ENCODE measurements at regions not wholly inside any gene's neighbourhood (a gene's known extent, or its start where the extent isn't known, plus 50 kb on each side); places are given as distances from the start of the nearest gene placed in this dataset.
A peak's percentile ranks its signal among the peaks of the same experiment; 100 is the strongest.

DNA sequence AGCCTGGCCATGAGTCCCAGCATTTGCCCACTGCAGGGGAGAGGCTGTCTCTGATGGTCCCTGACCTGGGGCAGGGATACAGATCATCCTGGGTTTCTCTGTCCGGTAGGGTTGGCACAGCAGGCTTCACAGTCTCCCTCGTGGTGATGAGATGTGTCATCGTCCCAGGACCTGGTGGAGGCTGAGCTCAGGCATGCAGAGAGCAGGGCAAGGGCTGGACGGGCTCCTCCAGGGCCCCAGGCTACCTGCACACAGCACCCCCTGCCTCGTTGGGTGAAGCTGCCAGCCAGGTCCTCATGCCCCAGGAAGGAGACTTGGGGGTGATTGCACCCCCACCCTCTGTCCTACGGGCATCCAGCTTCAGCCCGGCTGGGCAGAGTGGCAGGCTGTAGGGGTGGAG, 155.8 kb upstream of the GSE1 start:
- no peak for DNase-seq (ENCODE audit: low read depth in 3 of 3)

DNA sequence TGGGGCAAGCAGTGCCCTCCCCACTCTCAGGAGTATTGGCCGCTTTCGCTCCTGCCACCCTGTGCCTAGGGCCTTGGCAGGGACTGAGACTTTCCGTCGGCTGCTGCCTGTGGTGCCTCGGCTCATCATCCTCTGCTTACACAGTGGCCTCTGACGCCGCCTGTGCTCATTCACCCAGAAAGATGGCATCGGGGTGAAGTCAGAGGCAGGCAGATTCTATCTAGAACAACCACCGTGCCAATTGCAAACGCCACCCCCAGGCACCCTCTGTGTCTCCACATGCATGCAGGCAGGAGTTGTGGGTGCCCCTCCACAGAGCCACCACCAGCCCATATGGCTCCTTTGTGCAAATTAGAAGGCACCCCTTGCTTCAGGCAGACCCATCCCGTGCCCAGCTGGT, 154.2 kb upstream of the GSE1 start:
- DNase-seq (ENCODE audit: low read depth in 3 of 3): no peak

DNA sequence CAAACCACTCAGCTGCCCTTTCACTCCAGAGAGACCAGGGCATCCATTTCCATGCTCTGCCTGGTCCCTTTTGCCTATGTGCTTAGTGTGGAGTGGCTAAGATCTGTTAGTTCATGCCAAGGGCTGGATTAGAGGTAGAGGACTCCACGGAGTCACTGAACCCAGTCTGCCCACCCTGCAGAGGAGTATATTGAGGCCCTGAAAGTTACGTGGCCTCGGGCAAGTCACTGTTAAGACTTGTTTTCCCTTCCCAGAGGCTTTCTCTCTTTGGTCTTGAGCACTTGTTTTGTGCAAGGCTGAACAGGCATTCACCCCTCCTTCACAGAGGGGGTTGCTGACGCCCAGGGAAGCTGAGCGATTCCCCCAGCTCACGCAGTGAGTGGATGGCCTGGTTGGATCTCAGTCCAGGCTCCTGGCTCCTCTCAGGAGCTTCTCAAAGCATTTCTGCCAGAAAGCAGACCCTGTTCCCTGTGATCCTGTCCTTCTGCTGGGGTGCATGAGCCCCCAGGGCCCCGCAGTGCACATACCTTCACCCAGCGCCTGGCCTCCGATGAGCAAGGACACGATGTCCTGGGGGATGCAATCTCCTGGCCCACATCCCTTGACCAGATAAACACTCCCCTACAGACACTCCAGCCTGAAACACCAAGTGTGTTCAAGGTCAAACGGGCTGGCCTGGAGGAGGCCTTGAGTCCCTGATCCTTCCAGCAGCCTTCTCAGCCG, 153.4 kb upstream of the GSE1 start:
- no peak for DNase-seq (ENCODE audit: low read depth in 3 of 3)

DNA sequence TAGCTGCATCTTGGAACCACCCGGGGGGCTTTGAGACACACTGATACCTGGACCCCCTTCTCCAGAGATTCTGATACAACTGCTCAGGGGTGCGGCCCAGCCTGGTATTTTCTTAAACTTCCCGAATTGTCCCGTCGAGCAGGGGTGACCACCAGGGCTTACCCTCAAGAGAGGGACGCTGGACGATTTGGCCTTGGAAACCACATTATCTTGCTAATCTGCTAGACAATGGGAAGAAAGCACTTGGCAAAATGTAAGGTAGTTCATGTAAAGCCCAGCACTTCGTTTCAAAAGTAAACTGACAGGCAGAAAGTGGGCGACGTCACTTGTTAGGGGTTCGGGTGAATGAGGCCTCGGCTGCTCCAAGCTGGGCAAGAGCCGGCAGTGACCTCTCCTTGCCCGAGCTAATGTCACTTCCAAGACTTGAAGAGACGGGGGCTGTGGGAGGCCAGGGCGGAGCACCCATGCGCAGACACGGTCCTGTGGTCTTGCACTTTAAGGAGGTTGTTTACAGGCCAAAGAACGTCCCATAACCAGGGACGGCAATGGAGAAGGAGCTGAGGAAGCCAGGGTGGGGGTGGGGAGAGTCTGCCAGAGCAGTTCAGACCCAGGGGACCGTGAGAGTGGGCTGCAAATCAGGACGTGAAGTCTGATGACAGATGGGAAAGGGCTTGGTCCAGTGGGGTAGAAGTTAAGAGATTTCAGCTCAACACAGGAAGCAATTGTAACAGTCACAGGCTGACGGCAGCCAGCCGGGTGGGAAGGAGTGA, 152.7 kb upstream of the GSE1 start:
- DNase-seq (ENCODE audit: low read depth in 3 of 3): no peak

DNA sequence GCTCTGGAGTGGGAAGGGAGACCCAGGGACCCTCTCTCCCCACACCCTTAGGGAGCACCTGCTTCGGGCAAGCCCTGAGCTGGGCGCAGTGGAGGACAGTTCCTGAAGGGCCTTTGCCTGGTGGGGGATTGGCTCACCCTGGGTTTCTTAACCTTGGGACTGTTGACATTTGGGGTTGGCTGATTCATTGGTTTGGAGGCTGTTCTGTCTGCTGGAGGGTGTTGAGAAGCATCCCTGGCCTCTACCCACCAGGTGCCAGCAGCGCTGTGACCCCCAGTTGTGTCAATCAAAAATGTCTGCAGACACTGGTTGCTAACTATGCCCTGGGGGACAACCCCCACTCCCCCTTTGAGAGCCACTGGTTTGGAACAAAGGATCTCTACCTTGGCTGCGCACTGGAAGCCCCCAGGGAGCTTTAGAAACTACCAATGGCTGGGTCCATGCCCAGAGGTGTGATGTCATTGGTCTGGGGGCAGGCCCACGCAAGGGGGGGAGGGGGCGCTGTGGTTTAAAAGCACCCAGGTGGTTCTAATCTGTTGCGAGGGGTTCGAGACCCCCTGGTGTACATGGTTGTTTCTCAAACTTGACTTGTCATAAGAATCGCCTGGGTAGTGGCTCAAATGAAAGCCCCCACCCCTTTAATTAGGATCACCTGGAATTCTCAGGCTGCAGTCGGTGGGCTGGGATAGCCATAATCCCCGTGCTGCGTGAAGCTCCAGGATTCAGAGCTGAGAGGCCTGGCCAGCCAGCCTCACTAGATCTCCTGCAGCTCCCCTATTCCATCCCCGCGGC, 151.9 kb upstream of the GSE1 start:
- DNase-seq (ENCODE audit: low read depth in 3 of 3): no peak

DNA sequence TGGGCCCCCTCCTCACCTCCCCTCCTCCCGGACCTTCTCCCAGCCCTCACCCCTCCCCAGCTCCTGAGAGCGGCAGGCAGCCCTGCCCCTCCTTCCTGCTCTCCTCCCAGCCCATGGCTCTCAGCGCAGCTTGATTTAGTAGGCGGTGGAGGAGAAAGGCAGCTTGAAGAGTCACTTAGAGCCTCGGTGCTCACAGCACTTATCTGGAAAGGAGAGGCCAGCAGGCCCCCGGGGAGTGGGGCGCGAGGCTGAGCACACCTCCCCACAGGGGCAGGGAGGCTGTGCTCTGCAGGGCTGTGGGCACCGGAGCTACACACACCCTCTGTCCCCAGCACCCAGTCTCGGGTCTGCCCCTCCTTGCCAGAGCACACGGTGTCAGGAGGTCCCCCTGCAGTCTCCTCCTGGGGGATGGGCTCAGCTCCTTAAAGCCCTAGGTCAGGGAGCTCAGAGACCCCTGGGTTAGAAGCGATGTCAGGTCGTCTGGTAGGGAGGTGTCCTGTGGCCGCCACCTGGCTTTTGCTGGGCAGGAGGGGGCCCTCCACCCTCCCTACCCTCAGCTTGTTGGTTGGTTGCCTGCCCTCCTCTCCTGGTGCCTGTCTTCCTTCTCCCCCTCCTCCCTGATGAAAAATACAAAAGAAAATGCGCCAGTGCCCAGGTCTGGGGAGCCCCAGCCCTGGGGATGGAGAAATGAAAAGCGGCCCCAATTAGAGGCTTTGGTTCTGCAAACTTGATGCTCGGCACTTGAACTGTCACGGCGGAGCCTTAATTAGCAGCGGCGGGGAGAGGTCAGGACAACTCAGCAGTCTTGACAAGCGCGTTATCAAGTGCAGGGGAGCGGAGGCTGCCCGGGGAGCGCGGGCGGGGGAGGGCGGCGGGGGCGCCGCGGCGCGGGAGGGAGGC, 151.1 kb upstream of the GSE1 start:
- peak; percentile 13 to 29 (median 21) for DNase-seq (ENCODE audit: low read depth in 3 of 3)

DNA sequence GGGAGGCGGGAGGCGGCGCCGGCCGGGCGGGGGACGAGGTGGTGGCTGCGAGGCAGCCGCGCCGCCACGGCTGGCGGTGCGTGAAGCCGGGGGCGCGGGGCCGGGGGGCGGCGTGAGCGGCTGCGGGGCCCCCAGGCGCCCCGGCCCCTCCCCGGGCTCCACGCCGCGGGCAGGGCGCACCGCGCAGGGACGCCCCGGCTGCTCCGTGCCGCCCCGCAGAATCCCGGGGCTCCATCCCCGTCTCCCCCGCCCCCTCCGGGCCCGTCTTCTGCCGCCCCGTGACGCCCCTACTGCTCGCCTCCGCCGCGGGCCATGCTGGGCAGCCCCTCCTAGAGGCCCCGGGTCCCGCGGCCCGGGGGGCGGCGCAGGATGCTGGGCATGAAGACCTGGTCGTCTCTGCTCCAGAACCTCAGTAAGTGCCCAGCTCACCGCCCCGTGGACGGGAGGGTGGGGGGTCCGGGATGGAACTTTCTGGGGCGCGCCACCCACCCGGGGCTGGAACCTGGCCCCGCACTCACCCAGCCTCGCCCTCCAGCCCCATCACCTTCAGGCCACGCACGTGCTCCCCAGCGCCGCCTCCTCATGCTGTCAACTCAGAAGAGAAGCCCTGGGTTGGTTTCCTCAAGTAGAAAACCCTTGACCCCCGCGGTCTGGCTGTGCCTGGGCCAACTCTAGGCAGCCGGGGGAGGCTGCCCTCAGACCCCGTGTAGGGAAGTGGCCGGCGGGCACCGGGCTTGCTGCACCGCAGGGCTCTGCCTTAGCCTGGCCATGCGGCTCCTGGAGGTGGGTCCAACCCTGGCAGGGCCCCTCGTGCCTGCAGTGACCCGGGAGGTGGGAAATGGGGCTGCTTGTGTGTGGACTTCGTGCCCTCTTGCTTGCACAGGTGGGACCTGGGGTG, 150.2 kb upstream of the GSE1 start:
- DNase-seq (ENCODE audit: low read depth in 3 of 3): no peak

DNA sequence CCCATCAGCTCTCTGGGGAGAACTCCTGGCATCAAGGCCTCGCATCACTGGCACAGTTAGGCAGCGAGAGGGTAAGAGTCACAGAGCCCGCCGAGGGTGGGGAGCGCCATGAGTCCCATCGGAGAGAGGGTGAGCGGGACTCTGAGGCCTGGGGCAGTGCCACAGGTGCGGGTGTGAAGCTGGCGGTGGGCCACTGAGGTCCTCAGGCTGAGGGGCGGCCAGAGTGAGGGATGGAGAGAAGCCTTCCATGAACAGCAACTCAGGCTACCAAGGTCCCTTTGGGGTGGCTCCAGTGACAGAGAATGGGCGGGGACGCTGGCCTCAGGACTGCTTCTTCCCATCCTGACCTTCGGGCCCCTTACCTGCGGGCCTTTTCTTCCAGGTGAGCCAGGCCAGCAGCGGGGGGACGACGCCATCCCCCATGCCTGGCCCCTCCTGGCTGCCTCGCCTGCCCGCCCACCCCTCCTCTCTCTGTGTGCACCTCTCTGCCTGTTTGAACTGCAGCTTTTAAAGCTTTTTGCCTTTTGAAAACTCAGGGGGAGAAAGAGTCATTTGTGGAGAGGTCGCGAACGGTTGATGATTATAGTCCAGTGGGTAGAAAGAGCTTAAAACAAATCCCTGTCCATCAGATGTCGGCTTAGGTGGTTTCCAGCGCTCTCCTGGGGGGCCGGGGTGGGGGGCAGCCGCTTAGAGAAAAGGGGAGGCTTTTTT, 149.3 kb upstream of the GSE1 start:
- no peak for DNase-seq (ENCODE audit: low read depth in 3 of 3)

DNA sequence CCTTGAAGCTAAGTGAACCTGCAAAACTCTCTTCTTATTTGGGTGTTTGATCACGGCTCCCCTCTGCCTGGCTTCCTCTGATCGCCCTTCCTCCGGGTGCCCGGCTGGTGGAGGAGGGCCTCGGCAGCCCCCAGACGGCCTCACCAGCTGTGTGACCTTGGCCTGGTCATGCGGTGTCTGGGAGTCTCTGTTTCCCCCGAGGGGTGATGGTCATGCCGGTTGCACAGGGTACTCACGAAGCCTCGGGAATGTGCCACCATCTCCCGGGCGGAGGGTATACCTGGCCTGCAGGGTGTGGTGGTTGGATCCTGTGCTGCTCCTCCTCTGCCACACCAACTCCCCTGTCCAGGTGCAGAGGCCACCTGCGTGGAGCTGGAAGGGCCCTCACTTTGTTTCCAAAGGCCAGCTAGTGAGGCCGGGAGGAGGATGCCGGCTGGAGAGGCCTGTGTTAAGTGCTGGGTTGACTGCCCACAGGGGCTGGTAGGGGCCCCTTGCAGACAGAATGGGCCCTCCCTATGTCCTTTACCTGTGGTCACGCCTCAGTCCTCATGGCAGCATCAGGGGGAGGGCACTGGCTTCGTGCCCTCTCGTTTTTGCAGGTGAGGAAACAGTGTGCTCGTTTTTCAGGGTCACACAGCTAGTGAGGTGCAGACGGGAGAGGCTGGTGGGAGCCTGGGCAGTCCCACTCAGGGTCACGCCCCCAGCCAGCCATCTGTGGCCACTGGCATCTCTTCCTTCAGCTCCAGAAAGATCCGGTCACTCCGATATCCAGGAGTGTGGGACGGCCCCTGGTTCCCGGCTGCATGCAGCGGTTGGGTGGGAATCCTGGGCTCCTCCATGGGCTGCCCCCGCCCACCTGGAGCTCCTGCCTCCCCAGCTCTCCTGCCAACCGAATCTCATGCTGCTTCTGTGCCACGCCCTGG, 148.5 kb upstream of the GSE1 start:
- DNase-seq (ENCODE audit: low read depth in 3 of 3): no peak

DNA sequence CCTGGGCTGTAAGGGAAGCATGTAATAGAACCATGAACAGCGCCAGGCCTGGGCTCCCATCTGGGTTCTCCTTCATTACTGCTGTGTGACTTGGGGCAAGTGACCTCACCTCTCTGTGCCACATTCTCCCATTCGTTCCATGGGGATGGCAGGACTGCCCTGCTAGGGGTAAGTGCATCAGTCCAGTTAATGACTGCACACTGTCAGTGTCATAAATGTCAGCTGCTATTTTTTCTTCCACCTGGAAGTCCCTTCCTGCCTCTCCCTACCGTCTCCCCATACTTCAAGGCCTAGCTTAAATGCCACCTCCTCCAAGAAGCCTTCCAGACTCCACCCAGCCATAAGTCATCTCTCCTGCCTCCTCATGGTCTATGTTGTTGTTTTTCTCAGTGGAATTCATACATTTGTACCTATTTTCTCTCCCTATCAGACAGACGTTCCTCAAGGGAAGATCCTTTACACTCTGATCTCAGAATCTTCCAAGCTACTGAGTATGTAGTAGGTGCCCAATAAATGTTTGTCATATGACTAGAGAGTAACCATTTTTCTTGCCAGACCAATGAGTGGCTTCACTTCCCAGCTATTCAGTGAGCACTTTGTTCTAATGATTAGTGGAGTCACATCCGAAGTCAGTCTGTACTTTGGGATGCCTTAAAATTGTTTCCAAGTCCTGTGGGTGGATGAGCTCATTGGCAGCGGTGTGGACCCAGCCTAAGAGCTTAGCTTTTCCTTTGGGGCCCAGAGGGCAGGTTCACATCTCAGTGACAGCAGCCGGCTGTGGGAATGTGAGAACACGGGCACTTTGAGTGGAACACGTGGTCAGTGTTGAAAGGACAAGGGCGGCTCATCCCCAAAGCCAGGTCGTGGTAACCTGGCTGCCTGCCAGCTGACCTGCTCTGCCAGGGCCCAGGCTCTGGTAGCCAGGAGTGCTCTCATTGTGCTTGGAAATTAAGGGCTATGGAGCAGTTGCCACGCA, 147.5 kb upstream of the GSE1 start:
- no peak for DNase-seq (ENCODE audit: low read depth in 3 of 3)

DNA sequence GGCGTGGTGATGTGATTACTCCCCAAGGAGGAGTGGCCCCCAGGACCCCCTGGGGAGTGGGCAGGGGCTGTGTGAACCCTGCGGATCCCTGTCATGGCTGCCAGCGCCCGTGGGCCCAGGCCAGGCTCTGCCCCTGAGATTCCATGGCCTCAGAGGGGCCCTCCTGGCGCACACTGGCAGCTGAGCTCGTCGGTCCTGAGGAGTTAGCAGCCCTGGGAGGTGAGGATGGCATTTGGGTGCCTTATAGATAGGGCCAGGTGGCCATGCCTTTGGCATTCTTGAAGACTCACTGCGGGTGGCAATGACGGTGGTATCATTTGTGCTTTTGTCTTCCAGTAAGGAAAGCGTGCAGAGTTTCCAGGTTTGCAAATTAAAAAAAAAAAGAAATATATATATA, 146.8 kb upstream of the GSE1 start:
- no peak for DNase-seq (ENCODE audit: low read depth in 3 of 3)

DNA sequence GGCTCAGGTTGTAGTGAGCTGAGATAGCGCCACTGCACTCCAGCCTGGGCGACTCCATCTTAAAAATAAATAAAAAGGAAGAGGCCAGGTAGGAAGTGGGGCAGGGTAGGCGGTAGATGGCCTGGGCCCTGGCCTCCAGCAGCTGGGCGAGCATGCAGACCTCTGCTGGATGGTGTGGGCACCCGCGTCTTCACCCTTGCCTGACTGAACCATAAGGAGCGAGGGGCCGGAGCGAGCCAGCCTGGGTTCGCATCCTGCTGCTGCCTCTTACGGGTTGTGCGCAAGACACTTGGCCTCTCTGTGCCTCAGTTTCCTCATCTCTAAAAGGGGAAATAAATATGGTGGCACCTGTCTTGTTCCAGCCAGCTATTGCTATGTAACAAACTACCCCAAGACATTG, 146.1 kb upstream of the GSE1 start:
- no peak for DNase-seq (ENCODE audit: low read depth in 3 of 3)

DNA sequence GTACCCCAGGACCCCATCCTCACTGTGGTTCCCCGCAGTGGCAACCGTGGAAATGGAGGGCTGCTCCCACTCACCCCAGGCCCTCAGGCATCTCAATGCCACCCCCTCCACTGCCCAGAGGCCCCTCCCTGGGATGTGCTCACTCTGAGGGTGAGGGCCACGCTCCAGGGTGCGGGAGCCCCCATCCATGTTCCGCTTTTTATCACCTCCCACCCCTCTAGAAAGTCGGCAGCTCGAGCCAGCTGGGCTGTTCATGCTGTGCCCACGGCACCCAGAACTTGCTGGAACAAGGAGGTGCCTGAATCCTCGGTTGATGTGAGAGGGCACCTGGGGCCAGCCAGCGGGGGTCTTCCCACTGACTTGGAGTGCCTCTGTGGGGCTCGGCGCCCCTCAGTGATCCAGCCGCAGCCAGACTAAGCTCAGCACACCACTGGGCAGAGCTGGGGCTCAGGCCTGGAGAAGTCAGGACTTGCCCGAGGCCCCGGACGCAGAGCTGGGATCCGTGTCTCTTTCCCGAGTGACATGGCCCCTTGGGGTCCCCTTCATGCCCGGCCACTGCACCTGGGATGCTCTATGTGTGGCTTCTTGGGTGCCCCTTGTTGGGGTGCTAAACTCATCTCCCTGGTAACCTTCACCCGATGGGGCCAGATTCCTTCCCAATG, 143.1 kb upstream of the GSE1 start:
- DNase-seq (ENCODE audit: low read depth in 3 of 3): no peak

DNA sequence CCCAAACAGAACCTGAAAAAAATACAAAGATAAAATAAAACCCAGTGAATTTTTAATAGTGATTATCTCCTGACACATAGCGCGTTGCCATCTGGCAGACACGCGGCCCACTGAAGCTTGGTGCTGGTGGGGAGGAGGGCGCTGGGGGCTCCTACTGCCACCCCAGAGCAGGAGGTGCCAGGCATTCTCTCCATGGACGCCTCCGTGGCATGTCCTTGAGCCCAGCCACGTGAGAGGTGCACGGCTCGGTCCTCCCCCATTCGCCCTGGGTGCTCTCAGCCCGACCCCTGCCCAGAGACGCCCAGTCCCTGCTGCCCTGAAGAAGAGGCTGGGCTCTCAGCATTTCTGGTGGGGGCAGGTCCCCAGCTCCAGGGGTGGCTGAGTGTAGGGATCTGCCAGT, 142.2 kb upstream of the GSE1 start:
- DNase-seq (ENCODE audit: low read depth in 3 of 3): no peak

DNA sequence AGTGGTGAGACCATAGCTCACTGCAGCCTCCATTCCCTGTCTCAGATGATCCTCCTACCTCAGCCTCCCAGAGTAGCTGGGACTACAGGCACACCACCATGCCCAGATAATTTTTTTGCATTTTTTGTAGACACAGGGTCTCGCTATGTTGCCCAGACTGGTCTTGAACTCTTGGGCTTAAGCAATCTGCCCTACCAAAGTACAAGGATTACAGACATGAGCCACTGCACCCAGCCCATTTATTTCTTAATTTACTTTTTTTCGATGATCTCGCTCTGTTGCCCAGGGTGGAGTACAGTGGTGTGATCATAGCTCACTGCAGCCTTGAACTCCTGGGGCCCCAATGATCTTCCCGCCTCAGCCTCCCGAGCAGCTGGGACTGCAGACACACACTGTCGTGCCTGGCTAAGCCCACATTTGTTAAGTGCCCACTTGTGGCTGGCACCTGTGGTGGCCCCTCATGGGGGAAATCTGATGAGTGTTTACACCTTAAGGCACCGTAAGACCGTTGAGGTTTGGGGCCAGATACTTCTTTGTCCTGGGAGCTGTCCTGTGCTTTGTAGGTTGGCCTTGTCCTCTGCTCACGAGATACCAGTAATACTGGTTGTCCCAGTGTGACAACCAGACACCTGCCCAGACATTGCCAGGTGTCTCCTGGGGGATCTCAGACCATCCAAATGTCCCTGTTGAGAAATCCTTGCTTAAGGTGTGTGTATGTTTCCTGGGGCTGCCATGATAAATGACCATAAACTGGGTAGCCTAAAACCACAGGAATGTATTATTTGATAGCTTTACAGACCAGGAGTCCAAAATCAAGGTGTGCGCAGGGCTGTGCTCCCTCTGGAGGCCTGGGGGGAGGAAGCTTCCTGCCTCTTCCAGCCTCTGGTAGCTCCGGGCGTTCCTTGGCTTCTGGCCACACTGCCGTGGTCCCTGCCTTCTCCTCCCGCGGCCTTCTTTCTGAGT, 141.4 kb upstream of the GSE1 start:
- DNase-seq (ENCODE audit: low read depth in 3 of 3): no peak

DNA sequence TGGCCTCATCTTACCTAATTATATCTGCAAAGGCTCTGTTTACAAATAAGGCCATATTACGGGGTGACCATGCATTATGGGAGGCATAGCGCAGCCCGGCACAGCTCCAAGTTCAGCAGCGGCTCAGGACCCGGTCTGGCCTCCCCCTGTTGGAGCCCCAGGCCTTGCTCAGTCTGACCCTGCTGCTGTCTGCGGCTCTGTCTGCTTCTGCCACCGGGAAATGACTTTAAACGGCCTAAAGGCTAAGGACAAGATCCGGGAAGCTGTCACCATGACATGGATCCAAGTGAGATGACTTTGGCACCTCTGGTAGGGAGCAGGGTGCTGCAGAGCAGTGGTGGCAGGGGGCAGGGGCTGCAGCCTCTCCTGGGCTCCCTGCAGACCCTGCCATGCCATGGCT, 140.6 kb upstream of the GSE1 start:
- DNase-seq (ENCODE audit: low read depth in 3 of 3): no peak

Data from stimulated activated CD4-positive, alpha-beta T cell treated with anti-CD3 and anti-CD28 coated beads, TNF-alpha, amount 100 ng/mL, for 4 hours (primary cell).